Activated naive CD4-positive, alpha-beta T cell treated with anti-CD3 and anti-CD28 coated beads, Interleukin-2, amount 50 U/mL, for 72 hours (primary cell): ENCODE measurements at regions not wholly inside any gene's neighbourhood (a gene's known extent, or its start where the extent isn't known, plus 50 kb on each side); places are given as distances from the start of the nearest gene placed in this dataset.

Source experiments
- ATAC-seq, 2 donors: fragments of 150-1000 bp; cut with Tn5 transposase; 2 replicates each; pipeline ENCODE4 v1.10.0; 2021; ENCODE audit warnings: mild to moderate bottlenecking in 2 of 2, moderate library complexity in 2 of 2
- DNase-seq, 2 donors: peaks; one replicate each; pipeline ENCODE4 v3.0.0; 2021 to 2022; ENCODE audit warnings: low spot score in 2 of 2
- H3K27ac Mint-ChIP-seq, 2 donors: one replicate each; pipeline ENCODE4 v1.8.0; 2022; ENCODE audit warnings: mild to moderate bottlenecking in 2 of 2, mixed read lengths in 2 of 2
- H3K36me3 Mint-ChIP-seq, 2 donors: one replicate each; pipeline ENCODE4 v1.8.0; 2022; ENCODE audit warnings: mixed read lengths in 2 of 2
- H3K9me3 Mint-ChIP-seq, 2 donors: one replicate each; pipeline ENCODE4 v1.8.0; 2022; ENCODE audit warnings: mixed read lengths in 2 of 2

GRCh38 chr12:65630555-65630954 is 193.7 kb upstream of the HMGA2 start:
- H3K36me3 Mint-ChIP-seq = no peaks in the 10 kb centered on the region
- DNase-seq = no peak
- H3K9me3 Mint-ChIP-seq = no peaks in the 10 kb centered on the region
- ATAC-seq = no peak
- H3K27ac Mint-ChIP-seq = no peak overlapping the region

- DNase-seq (no peak), ATAC-seq (no peak)
- Mint-ChIP-seq H3K27ac (no peak overlapping the region), H3K9me3 (no peaks in the 10 kb centered on the region), H3K36me3 (no peaks in the 10 kb centered on the region)
Observed at GRCh38 chr12:65631621-65632111, 192.6 kb upstream of the HMGA2 start.

GRCh38 chr12:65632131-65632855 is 192.0 kb upstream of the HMGA2 start:
- ATAC-seq (no peak), DNase-seq (no peak)
- Mint-ChIP-seq H3K9me3 (no peaks in the 10 kb centered on the region), H3K27ac (no peak overlapping the region), H3K36me3 (no peaks in the 10 kb centered on the region)

- ATAC-seq (no peak), DNase-seq (no peak)
- Mint-ChIP-seq H3K27ac (no peak overlapping the region), H3K36me3 (no peaks in the 10 kb centered on the region), H3K9me3 (no peaks in the 10 kb centered on the region)
Observed at GRCh38 chr12:65634061-65634460, 190.2 kb upstream of the HMGA2 start.

GRCh38 chr12:65634626-65635331 is 189.5 kb upstream of the HMGA2 start:
- ATAC-seq (no peak), DNase-seq (no peak)
- H3K36me3 Mint-ChIP-seq = no peaks in the 10 kb centered on the region
- H3K9me3 Mint-ChIP-seq = no peaks in the 10 kb centered on the region
- no peak overlapping the region for H3K27ac Mint-ChIP-seq

GRCh38 chr12:65636436-65636835 is 187.8 kb upstream of the HMGA2 start:
- DNase-seq = no peak
- Mint-ChIP-seq H3K9me3 (peaks cover under 1 to 2% of the 10 kb centered on the region in 2 donors), H3K36me3 (no peaks in the 10 kb centered on the region), H3K27ac (no peak overlapping the region)
- ATAC-seq = no peak

- Mint-ChIP-seq H3K27ac (no peak overlapping the region), H3K9me3 (peaks cover 4 to 7% of the 10 kb centered on the region in 2 donors), H3K36me3 (no peaks in the 10 kb centered on the region)
- DNase-seq = no peak
- ATAC-seq = no peak
Observed at GRCh38 chr12:65637150-65637549, 187.1 kb upstream of the HMGA2 start.

GRCh38 chr12:65637774-65638173 is 186.5 kb upstream of the HMGA2 start:
- H3K27ac Mint-ChIP-seq = no peak overlapping the region
- ATAC-seq (no peak), DNase-seq (no peak)
- peaks cover 4 to 7% of the 10 kb centered on the region in 2 donors for H3K9me3 Mint-ChIP-seq
- no peaks in the 10 kb centered on the region for H3K36me3 Mint-ChIP-seq

- no peak for ATAC-seq
- DNase-seq = no peak
- H3K9me3 Mint-ChIP-seq = peaks cover 4 to 7% of the 10 kb centered on the region in 2 donors
- H3K27ac Mint-ChIP-seq = no peak overlapping the region
- no peaks in the 10 kb centered on the region for H3K36me3 Mint-ChIP-seq
Observed at GRCh38 chr12:65638324-65638723, 186.0 kb upstream of the HMGA2 start.

- DNase-seq (no peak), ATAC-seq (no peak)
- H3K9me3 Mint-ChIP-seq = peaks cover 4 to 7% of the 10 kb centered on the region in 2 donors
- H3K36me3 Mint-ChIP-seq = no peaks in the 10 kb centered on the region
- no peak overlapping the region for H3K27ac Mint-ChIP-seq
Observed at GRCh38 chr12:65640489-65640901, 183.8 kb upstream of the HMGA2 start.

- no peak for ATAC-seq
- Mint-ChIP-seq H3K9me3 (peaks cover 4 to 7% of the 10 kb centered on the region in 2 donors), H3K36me3 (no peaks in the 10 kb centered on the region), H3K27ac (no peak overlapping the region)
- no peak for DNase-seq
Observed at GRCh38 chr12:65642061-65642661, 182.1 kb upstream of the HMGA2 start.

- Mint-ChIP-seq H3K27ac (no peak overlapping the region), H3K36me3 (no peaks in the 10 kb centered on the region), H3K9me3 (peaks cover 4 to 7% of the 10 kb centered on the region in 2 donors)
- DNase-seq (no peak), ATAC-seq (no peak)
Observed at GRCh38 chr12:65643171-65643570, 181.1 kb upstream of the HMGA2 start.

GRCh38 chr12:65643595-65644386 is 180.5 kb upstream of the HMGA2 start:
- DNase-seq (no peak), ATAC-seq (no peak)
- Mint-ChIP-seq H3K9me3 (peaks cover 4 to 7% of the 10 kb centered on the region in 2 donors), H3K27ac (no peak overlapping the region), H3K36me3 (no peaks in the 10 kb centered on the region)

- Mint-ChIP-seq H3K27ac (no peak overlapping the region), H3K9me3 (peaks cover 4 to 10% of the 10 kb centered on the region in 2 donors), H3K36me3 (peaks cover 0 to 4% of the 10 kb centered on the region in 2 donors)
- no peak for DNase-seq
- no peak for ATAC-seq
Observed at GRCh38 chr12:65646127-65646643, 178.1 kb upstream of the HMGA2 start.

GRCh38 chr12:65647074-65647473 is 177.2 kb upstream of the HMGA2 start:
- ATAC-seq (no peak), DNase-seq (no peak)
- Mint-ChIP-seq H3K36me3 (peaks cover 0 to 13% of the 10 kb centered on the region in 2 donors), H3K27ac (no peak overlapping the region), H3K9me3 (peaks cover 0 to 12% of the 10 kb centered on the region in 2 donors)

- ATAC-seq = no peak
- H3K27ac Mint-ChIP-seq = no peak overlapping the region
Observed at GRCh38 chr12:65648461-65648860, 175.8 kb upstream of the HMGA2 start.

More at GRCh38 chr12:65648461-65648860, 175.8 kb upstream of the HMGA2 start:
- DNase-seq = no peak
- Mint-ChIP-seq H3K36me3 (peaks cover 0 to 14% of the 10 kb centered on the region in 2 donors), H3K9me3 (peaks cover 0 to 13% of the 10 kb centered on the region in 2 donors)
